GM21447 (cell line): ENCODE measurements at regions not wholly inside any gene's neighbourhood (a gene's known extent, or its start where the extent isn't known, plus 50 kb on each side); places are given as distances from the start of the nearest gene placed in this dataset.

Source experiments
- ATAC-seq: cut with Tn5 transposase; IDR thresholded peaks from one replicate; pipeline ENCODE4 v1.9.1; 2021; ENCODE audit not compliant: unreplicated experiment

GRCh38 chrX:10047133-10047532 is 80.0 kb downstream of the CLDN34 start:
- no peak for ATAC-seq

DNA sequence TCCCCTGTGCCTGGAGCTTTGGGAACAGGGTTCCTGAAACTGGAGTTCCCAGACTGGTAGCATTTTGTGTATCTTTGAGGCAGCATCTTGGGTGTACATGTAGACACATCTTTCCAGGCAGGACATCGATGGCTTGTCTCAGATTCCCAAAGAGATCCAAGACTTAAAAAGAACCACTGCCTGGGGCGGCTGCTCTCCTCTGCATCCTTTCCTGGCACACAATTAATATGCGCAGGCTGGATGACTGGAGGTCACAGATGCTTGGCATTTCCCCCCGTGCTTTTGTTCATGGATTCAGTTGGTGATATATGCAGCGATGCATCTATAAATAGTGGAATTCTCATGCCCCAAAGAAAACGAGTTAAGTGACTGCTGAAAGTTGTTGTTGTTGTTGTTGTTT is 80.5 kb downstream of the CLDN34 start:
- ATAC-seq, result no peak

GRCh38 chrX:10048076-10048475 is 80.9 kb downstream of the CLDN34 start:
- ATAC-seq, result no peak

DNA sequence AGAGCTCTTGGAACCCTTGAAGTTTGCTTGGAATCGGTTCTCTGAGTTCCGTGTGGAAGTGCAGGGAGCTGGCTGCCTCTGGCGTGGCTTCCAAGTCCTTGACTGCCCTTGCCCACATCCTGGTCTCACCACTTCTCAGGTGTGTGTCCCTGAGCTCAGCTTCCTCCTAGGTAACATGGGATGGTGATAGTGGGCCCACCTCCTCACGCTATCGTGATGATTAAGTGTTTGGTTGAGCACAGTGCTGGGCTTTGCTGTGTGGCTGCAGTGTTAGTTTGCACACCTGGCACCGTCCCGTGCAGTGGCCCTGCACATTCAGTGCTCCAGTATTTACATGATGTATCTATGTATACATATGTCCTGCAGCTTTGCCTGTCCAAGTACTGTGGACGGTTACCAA is 81.5 kb downstream of the CLDN34 start:
- no peak for ATAC-seq

- no peak for ATAC-seq
These were observed 82.1 kb downstream of the CLDN34 start for GRCh38 chrX:10049236-10049635.

DNA sequence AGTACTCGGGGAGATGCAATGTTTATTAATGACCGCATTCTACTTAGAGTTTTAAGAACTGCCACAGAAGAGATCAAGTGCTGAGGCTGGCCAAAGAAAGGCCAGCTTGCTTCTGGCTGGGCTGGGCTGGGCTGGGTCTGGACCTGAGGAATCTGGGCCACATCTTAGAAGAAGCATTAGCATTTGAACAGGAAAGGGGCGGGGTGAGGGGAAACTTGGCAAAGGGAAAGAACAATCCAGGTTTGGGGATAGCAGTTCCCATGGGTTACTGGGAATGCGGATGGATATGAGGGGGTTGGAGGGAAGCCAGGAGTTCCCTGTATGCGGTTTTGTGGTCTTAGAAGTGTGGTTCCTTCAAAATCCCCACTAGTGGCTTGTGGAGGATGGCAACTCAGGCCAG is 83.3 kb downstream of the CLDN34 start:
- no peak for ATAC-seq

- ATAC-seq, result no peak
These were observed 84.8 kb downstream of the CLDN34 start for GRCh38 chrX:10051866-10052480.

GRCh38 chrX:10052906-10053625 is 85.9 kb downstream of the CLDN34 start:
- ATAC-seq, result no peak

GRCh38 chrX:10054396-10054795 is 87.2 kb downstream of the CLDN34 start:
- ATAC-seq, result no peak

DNA sequence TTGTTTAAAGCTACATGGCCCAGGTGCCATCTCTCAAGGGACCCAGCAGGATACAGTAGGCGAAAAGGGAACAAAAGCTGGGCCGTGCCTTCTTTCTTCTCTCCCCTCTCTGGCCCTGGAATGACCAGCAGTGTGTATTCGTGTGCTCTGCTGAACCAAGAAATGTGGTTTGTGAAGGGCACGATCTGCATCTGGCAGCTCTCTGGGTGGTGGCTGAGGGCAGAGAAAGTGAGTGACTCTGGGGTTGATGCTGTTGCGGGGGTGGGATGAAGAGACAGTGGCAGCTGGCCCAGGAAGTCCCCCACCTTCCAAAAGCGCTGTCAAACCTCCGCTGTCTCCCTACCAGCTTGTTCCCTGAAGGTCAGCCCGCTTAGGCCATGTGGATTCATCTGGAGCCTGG is 88.3 kb downstream of the CLDN34 start:
- no peak for ATAC-seq

DNA sequence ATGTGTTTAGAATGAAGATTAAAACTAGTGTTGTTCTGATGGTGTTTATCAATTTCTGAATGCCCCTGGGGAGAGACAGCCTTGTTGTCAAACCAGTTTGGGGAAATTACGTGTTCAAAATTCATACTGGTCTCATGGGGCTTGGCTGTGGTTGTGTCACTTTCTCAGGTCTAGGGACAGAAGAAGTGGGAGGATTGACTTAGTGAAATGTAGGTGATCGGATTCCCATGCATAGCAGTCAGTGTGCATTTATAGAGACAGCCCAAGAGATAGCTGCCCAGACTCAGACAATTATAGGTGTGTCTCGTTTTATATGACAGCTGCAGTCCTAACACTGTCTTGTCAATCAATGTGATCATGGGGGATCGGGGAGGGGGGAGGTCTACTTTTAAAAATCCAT is 94.4 kb upstream of the CLCN4 start:
- no peak for ATAC-seq

DNA sequence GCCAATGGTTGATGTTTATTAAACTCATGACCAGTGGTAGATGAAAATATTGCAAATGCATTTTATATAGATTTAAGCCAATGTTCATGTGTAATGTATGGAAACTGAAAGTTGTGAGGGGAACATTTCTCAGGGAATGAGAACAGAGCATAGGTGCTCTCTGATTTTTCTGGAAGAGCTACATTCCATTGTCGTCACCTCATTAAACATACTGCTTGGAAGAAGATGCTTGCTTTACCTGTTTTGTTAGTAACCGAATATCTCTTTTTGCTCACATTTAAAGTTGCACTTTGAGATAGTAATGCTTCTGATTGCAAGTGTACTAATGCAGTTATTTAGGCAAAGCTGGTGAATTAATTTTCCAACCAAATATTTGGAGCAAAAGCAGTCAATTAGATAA is 93.8 kb upstream of the CLCN4 start:
- ATAC-seq, result no peak

DNA sequence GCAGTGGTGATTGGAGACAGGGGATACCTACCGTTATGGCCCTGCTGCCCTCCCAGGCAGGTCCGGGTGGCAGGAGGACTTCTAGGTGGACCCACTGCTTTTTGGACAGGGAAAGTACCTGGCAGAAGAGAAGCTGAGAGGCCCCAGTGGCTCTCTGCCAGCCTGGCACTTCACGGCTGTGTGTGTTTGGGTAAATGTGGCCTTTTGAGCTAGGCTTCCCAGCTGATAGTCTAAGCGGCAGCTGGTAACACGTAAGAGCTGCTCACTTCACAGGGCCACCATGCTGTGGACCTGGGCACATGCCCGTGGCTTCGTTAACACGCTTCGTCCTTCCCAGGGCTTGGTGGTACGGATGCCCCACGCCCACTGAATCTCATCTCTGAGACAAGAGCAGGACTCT is 92.0 kb upstream of the CLCN4 start:
- no peak for ATAC-seq

DNA sequence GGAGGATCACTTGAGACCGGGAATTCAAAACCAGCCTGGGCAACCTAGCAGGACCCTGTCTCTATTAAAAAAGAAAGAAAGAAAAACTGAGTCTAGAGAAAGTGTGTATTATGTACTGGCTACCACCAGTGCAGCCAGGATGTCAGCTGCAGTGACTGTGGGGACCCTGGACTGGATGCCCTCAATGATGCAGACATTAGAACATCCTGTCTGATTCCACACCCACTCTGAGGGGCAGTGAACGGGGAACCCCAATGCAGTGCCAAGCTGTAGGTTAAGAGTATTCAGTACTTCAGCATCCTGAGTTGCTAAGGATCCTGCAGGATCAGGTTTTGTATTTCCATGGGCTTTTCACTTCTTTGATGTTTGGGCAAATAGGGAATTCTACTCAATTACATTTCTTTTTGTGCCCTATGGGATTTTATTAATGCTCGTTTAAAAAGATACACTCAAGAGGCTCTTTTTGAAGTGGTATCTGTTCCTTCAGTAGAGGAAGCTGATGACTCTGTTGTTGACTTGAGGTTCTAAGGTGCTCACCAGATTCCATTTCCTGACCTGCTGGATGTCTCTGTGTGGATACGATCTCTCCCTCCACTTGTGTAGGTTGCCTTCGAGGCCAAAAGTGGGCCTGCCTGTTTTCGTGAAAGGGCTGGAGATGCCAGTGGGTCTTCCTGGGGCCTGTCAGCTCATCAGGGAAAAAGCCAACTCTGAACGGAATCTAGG is 85.9 kb upstream of the CLCN4 start:
- no peak for ATAC-seq

DNA sequence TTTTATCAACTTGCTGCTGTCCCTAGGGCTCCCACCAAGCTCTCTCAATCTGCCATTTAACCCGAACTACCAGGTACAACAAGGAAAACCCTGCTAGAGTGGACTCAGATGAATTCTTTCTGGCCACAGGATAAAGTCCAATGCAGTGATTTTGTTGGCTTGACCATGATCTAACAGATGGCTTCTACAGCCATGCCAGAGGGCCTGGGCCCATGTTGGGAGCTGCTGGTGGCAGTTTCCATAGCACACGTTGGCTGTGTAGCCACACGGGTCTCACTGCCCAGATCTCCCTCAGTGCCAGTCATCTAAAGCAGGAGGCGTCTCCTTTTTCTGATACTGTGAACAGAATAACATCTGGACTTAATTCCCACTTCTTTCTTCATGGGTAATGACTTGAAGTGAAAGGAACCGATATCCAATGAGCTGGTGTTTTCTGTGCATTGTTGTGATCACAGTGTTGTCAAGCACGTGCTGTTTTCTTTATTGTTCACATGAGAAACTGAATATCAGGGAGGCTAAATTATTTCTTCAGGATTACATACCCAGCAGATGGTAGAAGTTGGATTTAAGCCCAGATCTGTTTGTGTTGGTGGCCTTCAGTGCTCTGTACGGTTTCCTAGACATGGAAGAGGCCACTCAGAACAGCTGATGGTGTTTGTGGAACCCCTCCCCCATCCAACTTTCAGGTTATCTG is 85.2 kb upstream of the CLCN4 start:
- no peak for ATAC-seq

DNA sequence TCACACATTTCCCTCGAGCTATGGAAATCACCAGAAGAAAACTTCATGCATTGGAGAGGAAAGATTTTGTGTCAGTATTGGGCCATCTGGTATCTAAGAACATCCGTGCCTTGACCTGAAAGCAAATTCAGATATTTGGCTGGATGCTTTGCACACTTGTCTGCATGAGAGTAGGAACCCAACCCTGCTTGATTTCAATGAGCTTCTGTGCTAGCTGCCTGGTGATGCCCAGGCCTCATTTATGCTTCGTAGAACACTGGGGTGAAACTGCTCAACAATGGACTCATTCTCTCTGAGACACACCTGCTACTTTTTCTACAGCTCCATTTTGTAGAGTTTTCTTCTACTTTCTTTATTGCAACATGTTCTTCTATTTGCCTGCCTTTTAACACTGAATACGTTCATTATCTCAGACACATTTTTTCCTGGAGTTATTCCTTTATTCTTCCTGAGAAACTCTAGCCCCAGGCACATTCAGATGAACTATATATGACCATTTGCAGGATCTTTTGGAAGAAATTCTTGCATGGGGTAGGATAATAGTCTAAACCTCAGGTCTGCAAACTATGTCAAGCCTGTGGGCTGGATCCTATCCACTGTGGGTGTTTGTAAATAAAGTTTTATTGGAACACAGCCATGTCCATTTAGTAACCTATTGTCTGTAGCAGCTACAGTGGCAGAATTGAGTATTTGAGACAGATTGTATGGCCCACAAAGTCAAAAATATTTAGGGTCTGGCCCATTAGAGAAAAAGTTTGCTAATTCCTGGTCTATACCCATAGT is 83.8 kb upstream of the CLCN4 start:
- ATAC-seq, result no peak

DNA sequence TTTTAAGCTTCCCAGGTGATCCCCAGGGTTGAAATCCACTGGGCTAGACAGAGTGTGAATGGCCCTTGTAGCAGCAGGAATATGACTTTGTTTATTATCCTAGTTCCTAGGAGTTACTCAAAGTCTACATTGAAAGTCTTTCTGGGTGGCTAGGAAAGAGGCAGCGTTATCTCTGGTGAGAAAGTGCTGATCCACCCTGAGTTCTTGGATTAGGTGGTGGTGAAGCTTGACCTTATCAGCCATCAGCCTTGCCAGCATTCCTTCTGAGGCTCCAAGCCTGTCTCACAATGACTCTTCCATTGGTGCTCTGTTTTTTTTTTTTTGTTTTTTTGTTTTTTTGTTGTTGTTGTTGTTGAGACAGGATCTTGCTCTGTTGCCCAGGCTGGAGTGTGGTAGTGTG is 83.1 kb upstream of the CLCN4 start:
- no peak for ATAC-seq

DNA sequence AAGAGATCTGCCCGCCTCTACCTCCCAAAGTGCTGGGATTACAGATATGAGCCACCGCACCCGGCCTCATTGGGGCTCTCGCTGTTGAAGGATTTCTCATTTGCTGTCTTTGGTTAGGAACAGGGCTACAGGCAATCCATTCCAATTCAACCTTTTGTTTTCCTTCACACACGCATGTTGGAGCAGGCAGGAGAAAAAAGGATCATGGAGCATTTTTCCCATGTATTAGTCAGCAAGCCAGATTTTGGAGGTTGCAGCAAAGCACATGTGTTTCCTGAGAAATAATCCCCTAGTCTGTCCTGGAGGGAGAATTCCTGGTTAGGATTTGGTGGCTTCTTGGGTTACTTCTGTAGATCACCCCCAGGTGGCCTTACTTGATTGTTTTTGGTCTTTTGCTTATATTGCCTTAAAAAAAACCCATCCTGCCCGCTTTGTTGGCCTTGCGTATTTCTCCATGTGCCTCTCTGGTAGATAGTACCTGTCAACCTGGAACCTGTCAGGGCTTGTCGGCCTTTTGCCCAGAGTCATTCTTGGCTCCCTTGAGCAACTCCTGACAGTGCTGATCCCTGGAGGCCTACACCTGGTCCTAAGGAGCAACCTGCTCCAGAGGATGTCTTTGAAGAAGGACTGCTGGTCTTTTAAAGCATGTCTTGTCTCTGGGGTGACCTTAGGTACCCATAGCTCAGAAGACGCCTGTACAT is 82.4 kb upstream of the CLCN4 start:
- ATAC-seq, result no peak

GRCh38 chrX:10076765-10077164 is 80.0 kb upstream of the CLCN4 start:
- ATAC-seq, result no peak

DNA sequence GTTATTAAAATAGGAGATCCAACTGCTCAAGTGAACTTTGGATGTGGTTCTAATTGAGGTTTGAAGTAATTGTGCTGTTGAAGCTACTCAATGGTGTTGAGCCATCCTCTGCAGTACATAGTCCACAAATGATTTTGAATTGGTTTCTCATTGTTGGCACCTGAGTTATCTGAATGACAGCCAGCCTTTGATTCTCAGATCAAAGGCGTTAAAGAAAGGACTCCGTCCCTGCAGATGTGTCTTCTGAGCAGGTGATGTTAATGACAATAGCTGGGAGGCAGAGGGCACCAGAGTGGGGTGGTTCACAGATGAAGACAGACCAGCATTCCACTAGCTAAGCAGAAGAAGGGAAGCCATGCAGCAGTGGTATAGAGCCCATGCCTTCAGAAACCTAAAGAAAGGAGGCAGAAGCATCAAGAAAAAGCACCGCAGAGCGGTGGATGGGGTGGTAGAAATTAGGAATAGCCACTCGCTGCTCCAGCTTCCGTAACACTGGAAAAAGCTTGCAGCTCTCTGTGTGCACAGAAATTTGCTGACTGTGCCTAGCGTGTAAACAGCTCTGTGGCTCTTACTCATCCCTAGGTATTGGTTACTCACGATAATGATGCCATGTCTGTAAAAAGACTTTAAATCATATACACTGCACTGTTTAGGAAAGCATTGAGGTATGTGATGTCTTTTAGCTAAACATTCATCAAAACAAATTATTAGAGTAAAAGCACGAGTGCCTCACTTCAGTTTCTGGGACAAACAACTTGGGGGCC is 79.2 kb upstream of the CLCN4 start:
- no peak for ATAC-seq
